Neuron (in vitro differentiated cells): ENCODE measurements at regions not wholly inside any gene's neighbourhood (a gene's known extent, or its start where the extent isn't known, plus 50 kb on each side); places are given as distances from the start of the nearest gene placed in this dataset.
"Not testable (repeated sequence)": the region's sequence is repeated elsewhere in the genome, so short reads cannot be mapped to it uniquely, and the experiment has no call there.

Experiments
- H2AFZ ChIP-seq: one replicate; pipeline ENCODE4 v1.6.1; 2013; ENCODE audit warnings: low read depth, mild to moderate bottlenecking, inconsistent platforms, low read length, moderate library complexity
- H3K27me3 ChIP-seq: one replicate; pipeline ENCODE4 v1.6.1; 2013; ENCODE audit warnings: low read length; ENCODE audit not compliant: insufficient read depth
- H3K36me3 ChIP-seq: one replicate; pipeline ENCODE4 v1.6.1; 2013; ENCODE audit warnings: low read length; ENCODE audit not compliant: insufficient read depth
- H3K4me1 ChIP-seq: one replicate; pipeline ENCODE4 v1.6.1; 2013; ENCODE audit warnings: low read length; ENCODE audit not compliant: insufficient read depth
- H3K4me3 ChIP-seq: 2 replicates; pipeline ENCODE4 v1.5.1; 2013; ENCODE audit warnings: mild to moderate bottlenecking, low read length, moderate library complexity
- H3K9me3 ChIP-seq: one replicate; pipeline ENCODE4 v1.6.1; 2013; ENCODE audit warnings: low read length

GRCh38 chr13:61358599-61358998 lies 57.0 kb downstream of the PCDH20 start:
- Histone ChIP-seq H3K4me1 (peaks cover 13% of the 10 kb centered on the region), H3K36me3 (no peaks in the 10 kb centered on the region), H3K27me3 (no peaks in the 10 kb centered on the region), H3K4me3 (no peak overlapping the region), H2AFZ (no peak overlapping the region), H3K9me3 (no peaks in the 10 kb centered on the region)

- Histone ChIP-seq H3K36me3 (no peaks in the 10 kb centered on the region), H2AFZ (no peak overlapping the region)
These were observed 65.3 kb downstream of the PCDH20 start for GRCh38 chr13:61350341-61350740.

GRCh38 chr13:61339054-61339621 lies 76.5 kb downstream of the PCDH20 start:
- H3K9me3 ChIP-seq: no peaks in the 10 kb centered on the region
- H3K4me1 ChIP-seq: no peaks in the 10 kb centered on the region
- H3K27me3 ChIP-seq: no peaks in the 10 kb centered on the region
- no peak overlapping the region for H2AFZ ChIP-seq
- no peak overlapping the region for H3K4me3 ChIP-seq
- no peaks in the 10 kb centered on the region for H3K36me3 ChIP-seq

More at GRCh38 chr13:61350341-61350740, 65.3 kb downstream of the PCDH20 start:
- Histone ChIP-seq H3K4me3 (no peak overlapping the region), H3K9me3 (no peaks in the 10 kb centered on the region), H3K4me1 (no peaks in the 10 kb centered on the region), H3K27me3 (no peaks in the 10 kb centered on the region)

- Histone ChIP-seq H2AFZ (no peak overlapping the region), H3K36me3 (no peaks in the 10 kb centered on the region), H3K4me3 (no peak overlapping the region), H3K27me3 (no peaks in the 10 kb centered on the region), H3K9me3 (no peaks in the 10 kb centered on the region), H3K4me1 (no peaks in the 10 kb centered on the region)
These were observed 99.0 kb downstream of the PCDH20 start for GRCh38 chr13:61316647-61317046.

GRCh38 chr13:61294467-61295191 lies 121.0 kb downstream of the PCDH20 start:
- no peaks in the 10 kb centered on the region for H3K9me3 ChIP-seq

GRCh38 chr13:61286148-61286745 lies 129.4 kb downstream of the PCDH20 start:
- H3K4me3 ChIP-seq: no peak overlapping the region
- no peaks in the 10 kb centered on the region for H3K4me1 ChIP-seq
- no peaks in the 10 kb centered on the region for H3K27me3 ChIP-seq
- no peak overlapping the region for H2AFZ ChIP-seq
- no peaks in the 10 kb centered on the region for H3K36me3 ChIP-seq
- H3K9me3 ChIP-seq: no peaks in the 10 kb centered on the region

More at GRCh38 chr13:61294467-61295191, 121.0 kb downstream of the PCDH20 start:
- H3K27me3 ChIP-seq: no peaks in the 10 kb centered on the region
- no peak overlapping the region for H2AFZ ChIP-seq
- no peaks in the 10 kb centered on the region for H3K36me3 ChIP-seq
- no peak overlapping the region for H3K4me3 ChIP-seq
- H3K4me1 ChIP-seq: peaks cover 2% of the 10 kb centered on the region

- no peaks in the 10 kb centered on the region for H3K4me1 ChIP-seq
- no peak overlapping the region for H3K4me3 ChIP-seq
- no peaks in the 10 kb centered on the region for H3K27me3 ChIP-seq
- H2AFZ ChIP-seq: no peak overlapping the region
- no peaks in the 10 kb centered on the region for H3K36me3 ChIP-seq
- H3K9me3 ChIP-seq: no peaks in the 10 kb centered on the region
These were observed 137.9 kb downstream of the PCDH20 start for GRCh38 chr13:61277586-61278276.

GRCh38 chr13:61277088-61277487 lies 138.6 kb downstream of the PCDH20 start:
- H2AFZ ChIP-seq: no peak overlapping the region
- no peaks in the 10 kb centered on the region for H3K27me3 ChIP-seq
- H3K4me3 ChIP-seq: no peak overlapping the region
- H3K4me1 ChIP-seq: no peaks in the 10 kb centered on the region
- no peaks in the 10 kb centered on the region for H3K9me3 ChIP-seq
- H3K36me3 ChIP-seq: no peaks in the 10 kb centered on the region

GRCh38 chr13:61276401-61276800 lies 139.2 kb downstream of the PCDH20 start:
- no peak overlapping the region for H2AFZ ChIP-seq
- H3K4me3 ChIP-seq: no peak overlapping the region
- no peaks in the 10 kb centered on the region for H3K27me3 ChIP-seq
- H3K4me1 ChIP-seq: no peaks in the 10 kb centered on the region
- H3K9me3 ChIP-seq: no peaks in the 10 kb centered on the region
- H3K36me3 ChIP-seq: no peaks in the 10 kb centered on the region

GRCh38 chr13:61275736-61276135 lies 139.9 kb downstream of the PCDH20 start:
- H3K4me1 ChIP-seq: no peaks in the 10 kb centered on the region
- no peak overlapping the region for H3K4me3 ChIP-seq
- no peak overlapping the region for H2AFZ ChIP-seq
- H3K36me3 ChIP-seq: no peaks in the 10 kb centered on the region
- H3K9me3 ChIP-seq: no peaks in the 10 kb centered on the region
- H3K27me3 ChIP-seq: no peaks in the 10 kb centered on the region

GRCh38 chr13:61275251-61275650 lies 140.4 kb downstream of the PCDH20 start:
- H2AFZ ChIP-seq: no peak overlapping the region
- H3K4me3 ChIP-seq: no peak overlapping the region
- no peaks in the 10 kb centered on the region for H3K4me1 ChIP-seq
- H3K36me3 ChIP-seq: no peaks in the 10 kb centered on the region
- no peaks in the 10 kb centered on the region for H3K27me3 ChIP-seq
- no peaks in the 10 kb centered on the region for H3K9me3 ChIP-seq

GRCh38 chr13:61266896-61267295 lies 148.8 kb downstream of the PCDH20 start:
- not testable (repeated sequence) for H3K9me3 ChIP-seq

More at GRCh38 chr13:61266896-61267295, 148.8 kb downstream of the PCDH20 start:
- H3K4me1 ChIP-seq, H3K4me3 ChIP-seq, H2AFZ ChIP-seq, H3K36me3 ChIP-seq, H3K27me3 ChIP-seq: not testable (repeated sequence)
